ENCODE measurements at regions not wholly inside any gene's neighbourhood (a gene's known extent, or its start where the extent isn't known, plus 50 kb on each side); places are given as distances from the start of the nearest gene placed in this dataset.

DNA sequence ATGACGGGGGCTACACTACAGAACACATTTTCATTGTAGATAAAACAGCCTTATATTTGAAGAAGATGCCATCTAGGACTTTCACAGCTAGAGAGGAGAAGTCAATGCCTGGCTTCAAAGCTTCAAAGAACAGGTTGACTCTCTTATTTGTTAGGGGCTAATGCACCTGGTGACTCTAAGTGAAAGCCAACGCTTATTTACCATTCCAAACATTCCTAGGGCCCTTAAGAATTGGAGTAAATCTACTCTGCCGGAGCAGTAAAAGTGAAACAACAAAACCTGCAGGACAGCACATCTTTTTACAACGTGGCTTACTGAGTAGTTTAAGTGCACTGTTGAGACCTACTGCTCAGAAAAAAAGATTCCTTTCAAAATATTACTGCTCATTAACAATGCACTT, 487.2 kb upstream of the SOX5 start:
- Histone ChIP-seq H3K4me2 (ENCODE audit: insufficient read depth, low read length) (no peak overlapping the region), H3K9me3 (replicated peaks; ENCODE audit: control insufficient read depth, insufficient read depth, low read length) (no peaks in the 10 kb centered on the region), H3K79me2 (ENCODE audit: control insufficient read depth, insufficient read depth, low read length) (no peaks in the 10 kb centered on the region), H3K36me3 (ENCODE audit: control insufficient read depth in 2 of 2, extremely low read depth in 1 of 2, insufficient read depth in 2 of 2, low read length in 2 of 2) (no peaks in the 10 kb centered on the region), H3K9ac (replicated peaks; ENCODE audit: extremely low read depth, insufficient read depth, low read length) (no peak overlapping the region), H3K27ac (ENCODE audit: insufficient read depth, low read depth, low read length) (no peak overlapping the region), H3K27me3 (ENCODE audit: control insufficient read depth in 2 of 2, insufficient read depth in 2 of 2, low read length in 2 of 2) (peaks cover 0 to 2% of the 10 kb centered on the region in 2 experiments), H3K4me1 (ENCODE audit: control insufficient read depth, extremely low read depth, insufficient read depth, low read length) (peaks cover 3% of the 10 kb centered on the region), H4K20me1 (replicated peaks; ENCODE audit: control insufficient read depth, extremely low read depth, insufficient read depth, low read length) (no peaks in the 10 kb centered on the region), H3K4me3 (replicated peaks in 1 of 3; ENCODE audit: insufficient read depth in 1 of 3, low read depth in 1 of 3, low read length in 3 of 3) (no peak overlapping the region), H3K9me1 (replicated peaks; ENCODE audit: control insufficient read depth, extremely low read depth, insufficient read depth, low read length) (no peaks in the 10 kb centered on the region), H2AFZ (ENCODE audit: low read depth, low read length) (no peak overlapping the region)
- FAIRE-seq (no peak), DNase-seq (ENCODE audit: low read depth, low spot score) (no peak)
- ChIA-PET POLR2A (no interaction called here), CTCF (no interaction called here)
- no TSS peak for BruUV-seq (replicated peaks)
- dilution Hi-C loops (cut with MboI; ENCODE audit: extremely low pct_ligation_motif_present, low sequenced_read_pairs): no loop called here
- intact Hi-C loops (cut with micrococcal nuclease): no loop called here
- TF ChIP-seq FOS (IDR thresholded peaks at IDR 0.05; ENCODE audit: borderline replicate concordance, insufficient read depth, low read length) (no peak), POLR2A (IDR thresholded peaks at IDR 0.05; ENCODE audit: low read depth, low read length) (no peak), POLR2AphosphoS5 (IDR thresholded peaks at IDR 0.05; ENCODE audit: insufficient read depth, low read depth, low read length) (no peak), GATA2 (IDR thresholded peaks at IDR 0.05; ENCODE audit: insufficient read depth, insufficient read length, low read depth, low read length) (no peak), MAX (IDR thresholded peaks at IDR 0.05; ENCODE audit: insufficient read depth, insufficient read length) (no peak), MYC (IDR thresholded peaks at IDR 0.05; ENCODE audit: low read depth, low read length) (no peak), JUN (IDR thresholded peaks at IDR 0.05; ENCODE audit: borderline replicate concordance, insufficient read depth, insufficient read length, low read depth) (no peak)
- TF ChIP-seq, protein P1, sequence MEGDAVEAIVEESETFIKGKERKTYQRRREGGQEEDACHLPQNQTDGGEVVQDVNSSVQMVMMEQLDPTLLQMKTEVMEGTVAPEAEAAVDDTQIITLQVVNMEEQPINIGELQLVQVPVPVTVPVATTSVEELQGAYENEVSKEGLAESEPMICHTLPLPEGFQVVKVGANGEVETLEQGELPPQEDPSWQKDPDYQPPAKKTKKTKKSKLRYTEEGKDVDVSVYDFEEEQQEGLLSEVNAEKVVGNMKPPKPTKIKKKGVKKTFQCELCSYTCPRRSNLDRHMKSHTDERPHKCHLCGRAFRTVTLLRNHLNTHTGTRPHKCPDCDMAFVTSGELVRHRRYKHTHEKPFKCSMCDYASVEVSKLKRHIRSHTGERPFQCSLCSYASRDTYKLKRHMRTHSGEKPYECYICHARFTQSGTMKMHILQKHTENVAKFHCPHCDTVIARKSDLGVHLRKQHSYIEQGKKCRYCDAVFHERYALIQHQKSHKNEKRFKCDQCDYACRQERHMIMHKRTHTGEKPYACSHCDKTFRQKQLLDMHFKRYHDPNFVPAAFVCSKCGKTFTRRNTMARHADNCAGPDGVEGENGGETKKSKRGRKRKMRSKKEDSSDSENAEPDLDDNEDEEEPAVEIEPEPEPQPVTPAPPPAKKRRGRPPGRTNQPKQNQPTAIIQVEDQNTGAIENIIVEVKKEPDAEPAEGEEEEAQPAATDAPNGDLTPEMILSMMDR (IDR thresholded peaks at IDR 0.05; ENCODE audit: extremely low read depth in 1 of 2, insufficient read depth in 1 of 2, low read depth in 1 of 2, low read length in 2 of 2): no peak
